HepG2 (cell line): ENCODE measurements at regions not wholly inside any gene's neighbourhood (a gene's known extent, or its start where the extent isn't known, plus 50 kb on each side); places are given as distances from the start of the nearest gene placed in this dataset.

Source experiments
- ARHGAP35 ChIP-seq: sonication (generic); formaldehyde crosslinking; IDR thresholded peaks from 2 replicates; pipeline ENCODE4 v1.9.0; 2022; ENCODE audit warnings: mild to moderate bottlenecking, inconsistent platforms, moderate library complexity, missing genetic modification reagents, borderline replicate concordance
- CEBPG ChIP-seq: IDR thresholded peaks from 2 replicates; pipeline ENCODE4 v1.6.1; 2016
- IKZF1 ChIP-seq: fragments of 450-650 bp; IDR thresholded peaks from 2 replicates; pipeline ENCODE4 v1.7.1; 2016
- NRL ChIP-seq: sonication (generic); formaldehyde crosslinking; IDR thresholded peaks from 2 replicates; pipeline ENCODE4 v1.5.0; 2020; ENCODE audit warnings: missing genetic modification reagents, mild to moderate bottlenecking, moderate library complexity, borderline replicate concordance
- PAX8 ChIP-seq: sonication (generic); formaldehyde crosslinking; IDR thresholded peaks from 2 replicates; pipeline ENCODE4 v1.8.0; 2022; ENCODE audit warnings: mild to moderate bottlenecking, missing genetic modification reagents, borderline replicate concordance
- PTBP1 ChIP-seq: fragments of 200-400 bp; formaldehyde crosslinking; IDR thresholded peaks from 2 replicates; pipeline ENCODE4 v1.6.1; 2018; ENCODE audit warnings: low read length, low read depth; ENCODE audit not compliant: poor library complexity, severe bottlenecking
- RBM22 ChIP-seq: fragments of 200-400 bp; formaldehyde crosslinking; optimal IDR thresholded peaks from 2 replicates; pipeline ENCODE3; 2017; ENCODE audit warnings: mild to moderate bottlenecking, low read length, moderate library complexity
- RBM39 ChIP-seq: fragments of 200-400 bp; formaldehyde crosslinking; IDR thresholded peaks from one replicate; pipeline ENCODE4 v1.6.1; 2018; ENCODE audit warnings: antibody characterized with exemption, mild to moderate bottlenecking, low read depth, low read length; ENCODE audit not compliant: poor library complexity, severe bottlenecking
- TAF1 ChIP-seq: sonication (generic); formaldehyde crosslinking; IDR thresholded peaks from 2 replicates; pipeline ENCODE4 v1.4.0; 2020; ENCODE audit warnings: missing genetic modification reagents
- TARDBP ChIP-seq: sonication (generic); formaldehyde crosslinking; IDR thresholded peaks from 2 replicates; pipeline ENCODE4 v1.8.0; 2022; ENCODE audit warnings: mild to moderate bottlenecking, missing genetic modification reagents
- THRA ChIP-seq: sonication (generic); formaldehyde crosslinking; IDR thresholded peaks from 2 replicates; pipeline ENCODE4 v1.4.0; 2020; ENCODE audit warnings: missing genetic modification reagents, borderline replicate concordance
- ZBTB10 ChIP-seq: sonication (generic); formaldehyde crosslinking; IDR thresholded peaks from 2 replicates; pipeline ENCODE4 v1.4.0; 2020; ENCODE audit warnings: missing genetic modification reagents, borderline replicate concordance
- ZFAT ChIP-seq: sonication (generic); formaldehyde crosslinking; conservative IDR thresholded peaks from 2 replicates; pipeline ENCODE4 v1.8.1; 2023; ENCODE audit warnings: missing genetic modification reagents, inconsistent platforms
- ZFP91 ChIP-seq: sonication (generic); formaldehyde crosslinking; IDR thresholded peaks from 2 replicates; pipeline ENCODE4 v1.9.0; 2022; ENCODE audit warnings: missing genetic modification reagents, mild to moderate bottlenecking, borderline replicate concordance
- ZNF234 ChIP-seq: sonication (generic); formaldehyde crosslinking; conservative IDR thresholded peaks from 2 replicates; pipeline ENCODE4 v1.5.1; 2020; ENCODE audit warnings: mild to moderate bottlenecking, missing genetic modification reagents
- ZNF256 ChIP-seq: sonication (generic); formaldehyde crosslinking; conservative IDR thresholded peaks from 2 replicates; pipeline ENCODE4 v1.4.0; 2020; ENCODE audit warnings: missing genetic modification reagents
- ZNF556 ChIP-seq: sonication (generic); formaldehyde crosslinking; IDR thresholded peaks from 2 replicates; pipeline ENCODE4 v1.4.0; 2020; ENCODE audit warnings: mild to moderate bottlenecking, missing genetic modification reagents, borderline replicate concordance
- ZNF598 ChIP-seq: sonication (generic); formaldehyde crosslinking; IDR thresholded peaks from 2 replicates; pipeline ENCODE4 v1.5.1; 2020; ENCODE audit warnings: mild to moderate bottlenecking, missing genetic modification reagents, borderline replicate concordance
- ZNF773 ChIP-seq: sonication (generic); formaldehyde crosslinking; IDR thresholded peaks from 2 replicates; pipeline ENCODE4 v1.4.0; 2020; ENCODE audit warnings: missing genetic modification reagents, borderline replicate concordance
- ZXDC ChIP-seq: sonication (generic); formaldehyde crosslinking; IDR thresholded peaks from 2 replicates; pipeline ENCODE4 v1.5.0; 2020; ENCODE audit warnings: mild to moderate bottlenecking, missing genetic modification reagents
- TF ChIP-seq, protein P1 (sequence below): sonication (generic); formaldehyde crosslinking; IDR thresholded peaks from 2 replicates; pipeline ENCODE4 v1.5.0; 2020; ENCODE audit warnings: missing genetic modification reagents

GRCh38 chr19:56966225-56966696, 125.7 kb upstream of the PEG3 start (continued):
- no peak for TF ChIP-seq ZBTB10 (CRISPR knock-in tag)
- TF ChIP-seq THRA (CRISPR knock-in tag), result no peak
- no peak for TF ChIP-seq ARHGAP35
- TF ChIP-seq CEBPG (CRISPR knock-in tag), result no peak
- no peak for TF ChIP-seq ZXDC (CRISPR knock-in tag)
- no peak for TF ChIP-seq IKZF1
- TF ChIP-seq ZNF256 (CRISPR knock-in tag), result no peak
- TF ChIP-seq NRL (CRISPR knock-in tag), result no peak
- TF ChIP-seq ZNF773 (CRISPR knock-in tag), result no peak
- TF ChIP-seq ZNF556, result peak; percentile 52; the same call in 1 of the 2 replicates
- TF ChIP-seq TAF1 (CRISPR knock-in tag), result peak; percentile 22; the same call in 1 of the 2 replicates
- TF ChIP-seq, protein P1, sequence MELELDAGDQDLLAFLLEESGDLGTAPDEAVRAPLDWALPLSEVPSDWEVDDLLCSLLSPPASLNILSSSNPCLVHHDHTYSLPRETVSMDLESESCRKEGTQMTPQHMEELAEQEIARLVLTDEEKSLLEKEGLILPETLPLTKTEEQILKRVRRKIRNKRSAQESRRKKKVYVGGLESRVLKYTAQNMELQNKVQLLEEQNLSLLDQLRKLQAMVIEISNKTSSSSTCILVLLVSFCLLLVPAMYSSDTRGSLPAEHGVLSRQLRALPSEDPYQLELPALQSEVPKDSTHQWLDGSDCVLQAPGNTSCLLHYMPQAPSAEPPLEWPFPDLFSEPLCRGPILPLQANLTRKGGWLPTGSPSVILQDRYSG (CRISPR knock-in tag), result no peak
- TF ChIP-seq TARDBP (CRISPR knock-in tag), result peak; percentile 75
- TF ChIP-seq PTBP1, result no peak
- TF ChIP-seq RBM22, result no peak
- no peak; the same call in 1 of the 2 replicates for TF ChIP-seq ZFP91 (CRISPR knock-in tag)
- TF ChIP-seq RBM39, result no peak
- no peak for TF ChIP-seq ZNF234 (CRISPR knock-in tag)
- TF ChIP-seq ZFAT, result no peak
- no peak for TF ChIP-seq ZNF598 (CRISPR knock-in tag)
- TF ChIP-seq PAX8 (CRISPR knock-in tag), result no peak
